Tibial nerve (tissue), 4 donors: ENCODE measurements at regions not wholly inside any gene's neighbourhood (a gene's known extent, or its start where the extent isn't known, plus 50 kb on each side); places are given as distances from the start of the nearest gene placed in this dataset.

Experiments used
- DNase-seq, 2 donors: peaks; one replicate each; pipeline ENCODE4 v3.0.0-alpha.2; 2019; ENCODE audit warnings: low spot score in 2 of 2
- H3K27ac ChIP-seq, 4 donors: fragments of 200-600 bp; sonication (generic) in 3 of 4; one replicate each; pipeline ENCODE4 v1.5.1; 2017 to 2019; ENCODE audit warnings: mild to moderate bottlenecking in 1 of 4
- H3K27me3 ChIP-seq, 2 donors: fragments of 200-600 bp; sonication (generic) in 1 of 2; one replicate each; pipeline versions ENCODE4 v1.5.1 to v1.6.0; 2017 to 2019
- H3K36me3 ChIP-seq, 3 donors: fragments of 200-600 bp; sonication (generic); one replicate each; pipeline ENCODE4 v1.5.1; 2018 to 2019
- H3K4me1 ChIP-seq, 4 donors: fragments of 200-600 bp; sonication (generic) in 3 of 4; one replicate each; pipeline ENCODE4 v1.5.1; 2017 to 2019
- H3K4me3 ChIP-seq, 4 donors: fragments of 200-600 bp; sonication (generic) in 3 of 4; one replicate each; pipeline ENCODE4 v1.5.1; 2017 to 2019; ENCODE audit warnings: mild to moderate bottlenecking in 1 of 4, moderate library complexity in 1 of 4
- H3K9me3 ChIP-seq, 4 donors: fragments of 200-600 bp; sonication (generic) in 3 of 4; one replicate each; pipeline ENCODE4 v1.5.1; 2017 to 2019
- EP300 ChIP-seq, 2 donors: sonication (generic); formaldehyde crosslinking; IDR thresholded peaks; one replicate each; pipeline ENCODE4 v1.6.1; 2017; ENCODE audit warnings: antibody characterized with exemption in 2 of 2, mild to moderate bottlenecking in 1 of 2
- POLR2A ChIP-seq, 2 donors: fragments of 450-650 bp; IDR thresholded peaks; one replicate each; pipeline ENCODE4 v1.6.1; 2017; ENCODE audit warnings: antibody characterized with exemption in 2 of 2, mild to moderate bottlenecking in 2 of 2, moderate library complexity in 2 of 2
- WGBS, 2 donors: methylation state at CpG; one replicate each; pipeline ENCODE4 v1.1.5; 2018; 5-methylcytosine and 5-hydroxymethylcytosine counted together
- TF ChIP-seq, protein P1 (sequence below), 5 experiments: fragments of 200-600 bp in 3 of 5; fragments of 450-650 bp in 2 of 5; sonication (generic) in 3 of 5; IDR thresholded peaks; one replicate each; pipeline ENCODE4 v1.5.1; 2016 to 2019; ENCODE audit warnings: antibody characterized with exemption in 5 of 5, mild to moderate bottlenecking in 3 of 5, moderate library complexity in 2 of 5

DNA sequence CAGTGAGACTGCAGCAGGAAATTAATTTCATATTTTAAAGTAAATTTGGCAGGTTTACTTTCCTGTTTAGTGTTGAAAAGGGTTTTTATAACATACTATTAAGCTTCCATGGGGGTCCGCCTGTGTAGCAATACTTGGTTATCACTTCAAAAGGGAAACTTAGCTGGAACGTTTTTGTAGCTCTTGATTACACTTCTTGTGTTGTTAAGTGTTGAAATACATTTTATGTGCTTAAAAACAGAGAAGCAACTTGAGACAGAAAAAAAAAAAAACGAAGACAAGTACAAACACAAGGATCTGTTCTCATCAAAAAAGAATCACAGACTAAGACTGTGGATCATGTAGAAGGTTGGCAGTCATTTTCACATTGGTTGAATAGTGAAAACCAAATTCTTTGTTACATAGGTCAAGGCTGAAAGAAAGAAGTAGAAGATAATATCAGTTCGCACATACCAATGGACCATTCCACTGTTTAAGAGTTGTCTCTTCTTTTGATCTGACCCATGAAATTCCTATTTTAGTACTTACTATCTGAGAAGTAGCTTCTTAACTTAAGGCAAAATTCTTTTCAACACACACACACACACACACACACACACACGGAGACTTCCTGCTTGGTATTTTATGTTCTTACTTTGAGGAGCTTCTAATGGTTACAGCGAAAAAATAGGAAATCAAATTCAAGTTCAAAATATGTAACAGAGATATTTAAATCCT, 113.9 kb upstream of the SLC35B3 start:
- Histone ChIP-seq H3K27ac (no peak overlapping the region), H3K36me3 (no peaks in the 10 kb centered on the region), H3K9me3 (no peaks in the 10 kb centered on the region), H3K27me3 (no peaks in the 10 kb centered on the region), H3K4me3 (no peak overlapping the region), H3K4me1 (no peaks in the 10 kb centered on the region)
- WGBS, 2 donors: 42 to 49% methylated on average over 6 of the region's 6 CpGs
- TF ChIP-seq EP300 (IDR thresholded peaks at IDR 0.05): no peak
- no peak for TF ChIP-seq POLR2A (IDR thresholded peaks at IDR 0.05)
- TF ChIP-seq, protein P1, sequence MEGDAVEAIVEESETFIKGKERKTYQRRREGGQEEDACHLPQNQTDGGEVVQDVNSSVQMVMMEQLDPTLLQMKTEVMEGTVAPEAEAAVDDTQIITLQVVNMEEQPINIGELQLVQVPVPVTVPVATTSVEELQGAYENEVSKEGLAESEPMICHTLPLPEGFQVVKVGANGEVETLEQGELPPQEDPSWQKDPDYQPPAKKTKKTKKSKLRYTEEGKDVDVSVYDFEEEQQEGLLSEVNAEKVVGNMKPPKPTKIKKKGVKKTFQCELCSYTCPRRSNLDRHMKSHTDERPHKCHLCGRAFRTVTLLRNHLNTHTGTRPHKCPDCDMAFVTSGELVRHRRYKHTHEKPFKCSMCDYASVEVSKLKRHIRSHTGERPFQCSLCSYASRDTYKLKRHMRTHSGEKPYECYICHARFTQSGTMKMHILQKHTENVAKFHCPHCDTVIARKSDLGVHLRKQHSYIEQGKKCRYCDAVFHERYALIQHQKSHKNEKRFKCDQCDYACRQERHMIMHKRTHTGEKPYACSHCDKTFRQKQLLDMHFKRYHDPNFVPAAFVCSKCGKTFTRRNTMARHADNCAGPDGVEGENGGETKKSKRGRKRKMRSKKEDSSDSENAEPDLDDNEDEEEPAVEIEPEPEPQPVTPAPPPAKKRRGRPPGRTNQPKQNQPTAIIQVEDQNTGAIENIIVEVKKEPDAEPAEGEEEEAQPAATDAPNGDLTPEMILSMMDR (IDR thresholded peaks at IDR 0.05): no peak
- DNase-seq: no peak

DNA sequence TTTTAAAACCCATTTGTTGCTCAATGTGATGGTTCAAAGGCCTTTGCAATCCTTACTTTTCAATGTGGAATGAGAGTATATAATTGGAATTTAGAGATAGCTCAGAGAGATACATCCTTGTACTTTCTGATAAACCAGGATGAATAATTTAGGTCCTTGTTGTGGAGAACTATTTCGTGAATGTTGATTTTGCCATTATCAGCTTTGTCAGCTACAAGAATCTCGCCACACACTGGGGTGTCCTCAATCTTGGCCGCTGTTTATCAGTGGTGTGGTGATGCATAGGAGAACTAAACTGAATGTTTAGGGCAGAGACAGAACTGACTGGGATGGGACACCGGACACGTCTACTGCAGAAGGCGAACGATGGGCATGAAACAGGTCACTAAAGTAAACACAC, 111.2 kb upstream of the SLC35B3 start:
- Histone ChIP-seq H3K27me3 (no peaks in the 10 kb centered on the region), H3K9me3 (peaks cover 0 to under 1% (median 0%) of the 10 kb centered on the region in 4 donors), H3K4me1 (no peaks in the 10 kb centered on the region), H3K36me3 (no peaks in the 10 kb centered on the region), H3K27ac (no peak overlapping the region), H3K4me3 (no peak overlapping the region)
- 86 to 90% methylated on average over 7 of the region's 7 CpGs for WGBS, 2 donors
- DNase-seq: no peak
- TF ChIP-seq EP300 (IDR thresholded peaks at IDR 0.05) (no peak), POLR2A (IDR thresholded peaks at IDR 0.05) (no peak)
- TF ChIP-seq, protein P1 (IDR thresholded peaks at IDR 0.05): no peak

DNA sequence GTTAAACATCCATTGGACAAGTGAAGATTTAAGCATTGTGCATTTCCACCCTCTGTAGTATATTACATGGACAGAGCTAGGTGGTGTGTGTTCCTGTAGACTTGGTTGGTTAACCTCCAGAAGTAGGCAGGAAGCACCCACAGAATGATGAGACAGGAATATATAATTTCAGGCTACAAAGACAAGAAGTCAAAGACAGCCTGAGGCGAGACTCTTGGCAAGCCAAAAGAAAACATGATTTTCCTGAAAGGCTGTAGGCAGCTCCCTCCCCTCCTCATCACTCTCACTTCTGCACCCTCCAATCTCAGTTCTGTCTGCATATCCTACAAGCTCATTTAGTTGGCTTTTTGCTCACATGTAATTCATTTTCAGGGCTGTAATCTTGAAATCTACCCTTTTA, 110.0 kb upstream of the SLC35B3 start:
- Histone ChIP-seq H3K27me3 (no peaks in the 10 kb centered on the region), H3K27ac (no peak overlapping the region), H3K9me3 (peaks cover 0 to 12% (median 5%) of the 10 kb centered on the region in 4 donors), H3K4me1 (no peaks in the 10 kb centered on the region), H3K36me3 (no peaks in the 10 kb centered on the region), H3K4me3 (no peak overlapping the region)
- DNase-seq: no peak
- TF ChIP-seq POLR2A (IDR thresholded peaks at IDR 0.05) (no peak), EP300 (IDR thresholded peaks at IDR 0.05) (no peak)
- TF ChIP-seq, protein P1 (IDR thresholded peaks at IDR 0.05): no peak
- 74 to 77% methylated on average over 1 of the region's 1 CpG for WGBS, 2 donors

DNA sequence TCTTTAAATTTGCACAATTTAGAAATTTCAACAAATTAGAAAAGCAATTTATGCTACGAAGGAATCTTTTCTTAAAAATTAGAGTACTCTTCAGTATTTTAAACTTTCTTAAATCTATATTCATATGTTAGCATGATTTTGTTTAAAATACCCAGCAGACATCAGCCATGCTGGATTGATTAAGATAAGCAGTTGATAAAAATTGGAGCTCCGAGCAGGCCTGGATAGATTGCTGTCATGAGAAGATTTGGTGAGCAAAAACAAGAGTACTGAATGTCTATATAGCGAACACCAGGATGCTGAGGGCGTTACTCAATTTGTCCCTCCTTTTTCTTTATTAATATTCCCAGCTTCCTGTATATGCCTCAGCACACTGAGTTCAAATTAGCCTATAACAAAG, 108.4 kb upstream of the SLC35B3 start:
- no peak overlapping the region for H3K27ac ChIP-seq
- no peak overlapping the region for H3K4me3 ChIP-seq
- DNase-seq: no peak
- TF ChIP-seq EP300 (IDR thresholded peaks at IDR 0.05) (no peak), POLR2A (IDR thresholded peaks at IDR 0.05) (no peak)
- 83 to 86% methylated on average over 4 of the region's 4 CpGs for WGBS, 2 donors
- H3K27me3 ChIP-seq: no peaks in the 10 kb centered on the region
- H3K4me1 ChIP-seq: no peaks in the 10 kb centered on the region
- H3K9me3 ChIP-seq: peaks cover 0 to 22% (median 8%) of the 10 kb centered on the region in 4 donors
- H3K36me3 ChIP-seq: no peaks in the 10 kb centered on the region

DNA sequence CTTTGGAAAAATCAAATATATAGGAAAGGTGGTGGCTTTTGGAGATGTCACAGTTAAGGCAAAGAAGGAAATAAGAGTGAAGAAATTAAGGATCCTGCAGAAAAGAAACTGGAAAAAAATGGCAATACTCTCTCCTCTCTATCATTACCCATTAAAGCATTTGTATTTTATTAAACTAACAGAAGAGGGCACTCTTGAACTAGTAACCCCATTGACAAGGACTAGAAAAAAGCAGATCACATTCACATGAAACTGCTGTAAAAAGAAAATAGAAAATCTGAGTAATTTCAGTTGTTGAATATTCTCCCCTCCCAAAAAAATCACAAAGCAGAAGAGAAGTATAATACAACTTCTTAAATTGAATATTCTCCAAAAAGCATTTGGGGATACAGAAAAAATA, 104.1 kb upstream of the SLC35B3 start:
- Histone ChIP-seq H3K4me3 (no peak overlapping the region), H3K27ac (no peak overlapping the region), H3K9me3 (peaks cover 0 to 35% (median 8%) of the 10 kb centered on the region in 4 donors), H3K27me3 (no peaks in the 10 kb centered on the region), H3K36me3 (no peaks in the 10 kb centered on the region), H3K4me1 (no peaks in the 10 kb centered on the region)
- TF ChIP-seq POLR2A (IDR thresholded peaks at IDR 0.05) (no peak), EP300 (IDR thresholded peaks at IDR 0.05) (no peak)
- TF ChIP-seq, protein P1 (IDR thresholded peaks at IDR 0.05): no peak
- DNase-seq: no peak
